ENCODE measurements at regions not wholly inside any gene's neighbourhood (a gene's known extent, or its start where the extent isn't known, plus 50 kb on each side); places are given as distances from the start of the nearest gene placed in this dataset.

DNA sequence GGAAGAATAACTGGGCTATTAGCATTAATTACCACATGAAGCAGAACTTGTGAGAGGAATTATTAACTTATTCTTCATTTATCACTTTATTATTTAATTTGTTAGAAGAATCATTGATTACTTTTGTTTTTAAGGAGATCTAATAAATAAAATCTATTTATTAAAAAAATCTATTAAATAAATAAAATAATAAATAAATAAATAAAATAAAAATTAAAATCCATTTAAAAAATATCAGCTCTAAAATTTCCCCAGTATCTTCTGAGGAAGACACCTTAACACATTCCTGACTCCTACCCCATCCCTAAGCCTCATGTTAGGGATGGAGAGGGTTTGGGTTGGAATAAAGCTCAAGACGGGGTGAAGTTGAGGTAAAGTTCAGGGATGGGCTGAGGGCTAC is 231.4 kb downstream of the CLIC5 start:
- Histone ChIP-seq H3F3A (ENCODE audit: insufficient read depth) (no peaks in the 10 kb centered on the region), H3K4me2 (ENCODE audit: unreplicated experiment) (no peak overlapping the region), H3K9me3 (ENCODE audit: low read depth) (no peaks in the 10 kb centered on the region), H3K27ac (no peak overlapping the region), H3K4me3 (no peak overlapping the region), H3K9me2 (ENCODE audit: insufficient read depth) (no peaks in the 10 kb centered on the region), H3K4me1 (ENCODE audit: insufficient read depth) (no peaks in the 10 kb centered on the region), H3K36me3 (ENCODE audit: low read depth) (no peaks in the 10 kb centered on the region), H3K27me3 (replicated peaks; ENCODE audit: insufficient read depth) (no peaks in the 10 kb centered on the region), H3K79me2 (ENCODE audit: insufficient read depth) (no peaks in the 10 kb centered on the region), H4K20me1 (ENCODE audit: insufficient read depth) (no peaks in the 10 kb centered on the region), H2AFZ (no peak overlapping the region), H3K9ac (no peak overlapping the region)
- DNase-seq, result no peak
- TF ChIP-seq EZH2 (IDR thresholded peaks at IDR 0.05; ENCODE audit: insufficient read depth, poor library complexity, severe bottlenecking), result no peak
- no peak for TF ChIP-seq EZH2phosphoT487 (IDR thresholded peaks at IDR 0.05; ENCODE audit: insufficient read depth, low read depth)
- 85 to 100% methylated on average over 1 of the region's 1 CpG for WGBS, 2 experiments (ENCODE audit: low coverage in 1 of 2, low lambda C conversion rate in 2 of 2, missing lambda C conversion rate in 2 of 2)
- in situ Hi-C loops (cut with MboI), result no loop called here

GRCh38 chr6:45783716-45784115 is 231.9 kb downstream of the CLIC5 start:
- Histone ChIP-seq H3K4me3 (no peak overlapping the region), H3K9me2 (ENCODE audit: insufficient read depth) (no peaks in the 10 kb centered on the region), H3K27ac (no peak overlapping the region), H2AFZ (no peak overlapping the region), H3K9ac (no peak overlapping the region), H3K27me3 (replicated peaks; ENCODE audit: insufficient read depth) (no peaks in the 10 kb centered on the region), H3K4me1 (ENCODE audit: insufficient read depth) (no peaks in the 10 kb centered on the region), H3K79me2 (ENCODE audit: insufficient read depth) (no peaks in the 10 kb centered on the region), H3K36me3 (ENCODE audit: low read depth) (no peaks in the 10 kb centered on the region), H4K20me1 (ENCODE audit: insufficient read depth) (no peaks in the 10 kb centered on the region), H3K4me2 (ENCODE audit: unreplicated experiment) (no peak overlapping the region), H3F3A (ENCODE audit: insufficient read depth) (no peaks in the 10 kb centered on the region), H3K9me3 (ENCODE audit: low read depth) (no peaks in the 10 kb centered on the region)
- DNase-seq, result no peak
- in situ Hi-C loops (cut with MboI), result no loop called here
- TF ChIP-seq EZH2phosphoT487 (IDR thresholded peaks at IDR 0.05; ENCODE audit: insufficient read depth, low read depth) (no peak), EZH2 (IDR thresholded peaks at IDR 0.05; ENCODE audit: insufficient read depth, poor library complexity, severe bottlenecking) (no peak)
- 89% methylated on average over 5 of the region's 5 CpGs for WGBS, 2 experiments (ENCODE audit: low coverage in 1 of 2, low lambda C conversion rate in 2 of 2, missing lambda C conversion rate in 2 of 2)

DNA sequence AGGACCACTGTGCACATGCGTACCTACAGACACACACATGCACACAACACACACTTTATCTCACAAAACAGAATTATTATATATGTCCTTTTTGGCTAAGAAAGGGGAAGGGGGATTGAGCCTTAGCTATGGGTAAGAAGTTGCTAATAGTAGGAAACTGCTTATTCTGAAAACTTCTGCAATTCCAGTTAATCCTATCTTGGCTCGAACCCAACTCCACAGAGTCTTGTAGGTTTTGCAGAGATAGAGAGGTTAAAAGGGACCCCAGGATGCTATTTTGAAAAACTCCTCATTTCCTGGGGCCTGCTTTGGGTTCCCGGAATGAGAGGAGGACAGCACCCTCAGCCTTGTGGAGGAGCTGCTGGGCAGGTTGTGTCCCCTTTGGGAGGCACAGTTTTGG is 233.8 kb downstream of the CLIC5 start:
- Histone ChIP-seq H4K20me1 (ENCODE audit: insufficient read depth) (no peaks in the 10 kb centered on the region), H3K9me3 (ENCODE audit: low read depth) (no peaks in the 10 kb centered on the region), H2AFZ (no peak overlapping the region), H3F3A (ENCODE audit: insufficient read depth) (no peaks in the 10 kb centered on the region), H3K9me2 (ENCODE audit: insufficient read depth) (no peaks in the 10 kb centered on the region), H3K27ac (no peak overlapping the region), H3K4me3 (no peak overlapping the region), H3K9ac (no peak overlapping the region), H3K4me1 (ENCODE audit: insufficient read depth) (no peaks in the 10 kb centered on the region), H3K4me2 (ENCODE audit: unreplicated experiment) (no peak overlapping the region), H3K79me2 (ENCODE audit: insufficient read depth) (no peaks in the 10 kb centered on the region), H3K27me3 (replicated peaks; ENCODE audit: insufficient read depth) (no peaks in the 10 kb centered on the region), H3K36me3 (ENCODE audit: low read depth) (no peaks in the 10 kb centered on the region)
- WGBS, 2 experiments (ENCODE audit: low coverage in 1 of 2, low lambda C conversion rate in 2 of 2, missing lambda C conversion rate in 2 of 2), result 80 to 81% methylated on average over 3 of the region's 3 CpGs
- in situ Hi-C loops (cut with MboI), result no loop called here
- TF ChIP-seq EZH2 (IDR thresholded peaks at IDR 0.05; ENCODE audit: insufficient read depth, poor library complexity, severe bottlenecking), result no peak
- DNase-seq, result no peak

DNA sequence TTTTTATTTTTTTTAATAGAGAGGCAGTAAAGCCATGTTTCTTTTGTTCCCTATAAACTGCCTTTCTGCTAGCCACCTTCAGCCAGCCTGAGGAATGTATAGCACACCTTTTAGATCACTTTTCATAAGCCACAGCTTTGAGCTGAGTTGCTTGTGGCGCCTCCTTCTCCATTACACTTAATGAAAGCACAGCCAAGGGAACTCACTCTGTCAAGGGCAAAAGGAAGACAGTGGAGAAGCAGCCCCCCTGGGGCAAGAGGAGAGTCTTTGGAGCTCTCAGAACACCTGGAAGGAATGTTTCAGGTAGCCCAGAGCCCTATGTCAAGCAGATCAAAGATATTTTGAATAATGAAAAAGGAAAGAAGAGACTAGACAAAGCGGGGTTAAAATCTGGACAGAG is 235.1 kb downstream of the CLIC5 start:
- Histone ChIP-seq H3K4me3 (no peak overlapping the region), H4K20me1 (ENCODE audit: insufficient read depth) (no peaks in the 10 kb centered on the region), H3K36me3 (ENCODE audit: low read depth) (no peaks in the 10 kb centered on the region), H3K9me3 (ENCODE audit: low read depth) (no peaks in the 10 kb centered on the region), H3K4me2 (ENCODE audit: unreplicated experiment) (no peak overlapping the region), H3K27ac (no peak overlapping the region), H3K27me3 (replicated peaks; ENCODE audit: insufficient read depth) (no peaks in the 10 kb centered on the region), H3K9me2 (ENCODE audit: insufficient read depth) (no peaks in the 10 kb centered on the region), H2AFZ (no peak overlapping the region), H3F3A (ENCODE audit: insufficient read depth) (no peaks in the 10 kb centered on the region), H3K79me2 (ENCODE audit: insufficient read depth) (no peaks in the 10 kb centered on the region), H3K9ac (no peak overlapping the region), H3K4me1 (ENCODE audit: insufficient read depth) (no peaks in the 10 kb centered on the region)
- 84 to 88% methylated on average over 2 of the region's 2 CpGs for WGBS, 2 experiments (ENCODE audit: low coverage in 1 of 2, low lambda C conversion rate in 2 of 2, missing lambda C conversion rate in 2 of 2)
- no peak for TF ChIP-seq EZH2 (IDR thresholded peaks at IDR 0.05; ENCODE audit: insufficient read depth, poor library complexity, severe bottlenecking)
- no peak for TF ChIP-seq EZH2phosphoT487 (IDR thresholded peaks at IDR 0.05; ENCODE audit: insufficient read depth, low read depth)
- in situ Hi-C loops (cut with MboI), result no loop called here
- no peak for DNase-seq

DNA sequence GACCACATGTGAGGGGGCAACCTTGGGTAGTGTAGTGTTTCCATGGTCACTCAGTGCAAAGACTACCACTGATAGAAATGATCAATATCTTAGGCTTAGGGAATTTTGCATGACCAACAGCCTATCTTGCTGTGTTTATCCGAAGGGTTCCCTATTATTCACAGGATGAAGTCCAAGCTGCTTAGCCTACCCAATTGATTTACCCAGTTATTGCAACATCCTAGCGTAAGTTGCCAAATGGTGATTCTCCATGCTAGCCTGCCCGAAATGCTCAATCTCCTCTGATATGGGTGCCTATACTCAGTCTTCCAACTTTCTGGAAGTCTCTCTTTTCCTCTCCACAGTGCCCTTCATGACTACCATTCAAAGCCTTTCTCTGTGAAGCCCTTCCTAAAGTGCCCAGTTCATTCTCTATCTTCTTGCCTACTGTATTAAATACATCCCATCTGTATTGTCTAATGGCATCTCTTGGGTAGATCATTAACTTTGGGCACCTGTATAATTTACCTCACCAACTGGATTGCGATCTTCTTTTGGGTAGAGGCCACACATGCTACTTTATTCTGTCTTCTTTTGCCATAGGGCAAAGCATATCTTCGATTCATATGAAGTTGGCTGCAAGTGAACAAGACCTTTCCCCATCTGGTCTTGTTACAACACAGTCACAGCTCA is 240.5 kb downstream of the CLIC5 start:
- in situ Hi-C loops (cut with MboI), result no loop called here

More for the DNA sequence above, 240.5 kb downstream of the CLIC5 start:
- Histone ChIP-seq H3K27me3 (replicated peaks; ENCODE audit: insufficient read depth) (no peaks in the 10 kb centered on the region), H3K9me2 (ENCODE audit: insufficient read depth) (no peaks in the 10 kb centered on the region), H3K4me2 (ENCODE audit: unreplicated experiment) (no peak overlapping the region), H3K36me3 (ENCODE audit: low read depth) (no peaks in the 10 kb centered on the region), H3K9me3 (ENCODE audit: low read depth) (no peaks in the 10 kb centered on the region), H4K20me1 (ENCODE audit: insufficient read depth) (no peaks in the 10 kb centered on the region), H3F3A (ENCODE audit: insufficient read depth) (no peaks in the 10 kb centered on the region), H3K4me3 (no peak overlapping the region), H2AFZ (no peak overlapping the region), H3K4me1 (ENCODE audit: insufficient read depth) (no peaks in the 10 kb centered on the region), H3K79me2 (ENCODE audit: insufficient read depth) (no peaks in the 10 kb centered on the region), H3K27ac (no peak overlapping the region), H3K9ac (no peak overlapping the region)
- WGBS, 2 experiments (ENCODE audit: low coverage in 1 of 2, low lambda C conversion rate in 2 of 2, missing lambda C conversion rate in 2 of 2), result 52 to 65% methylated on average over 5 of the region's 5 CpGs
- DNase-seq, result no peak
- no peak for TF ChIP-seq EZH2phosphoT487 (IDR thresholded peaks at IDR 0.05; ENCODE audit: insufficient read depth, low read depth)
- TF ChIP-seq EZH2 (IDR thresholded peaks at IDR 0.05; ENCODE audit: insufficient read depth, poor library complexity, severe bottlenecking), result no peak
